K562 (cell line): ENCODE measurements at regions not wholly inside any gene's neighbourhood (a gene's known extent, or its start where the extent isn't known, plus 50 kb on each side); places are given as distances from the start of the nearest gene placed in this dataset.

Source experiments
- BRD9 ChIP-seq: fragments of 450-650 bp; IDR thresholded peaks from 2 replicates; pipeline ENCODE4 v1.6.1; 2018; ENCODE audit warnings: low read depth; ENCODE audit not compliant: partially characterized antibody
- ELF2 ChIP-seq: fragments of 250-450 bp; sonication (Bioruptor Pico); IDR thresholded peaks from 2 replicates; pipeline ENCODE4 v1.5.0; 2021; ENCODE audit warnings: mild to moderate bottlenecking
- NFIC ChIP-seq: fragments of 450-650 bp; IDR thresholded peaks from 2 replicates; pipeline ENCODE4 v1.6.1; 2017; ENCODE audit warnings: mild to moderate bottlenecking, inconsistent platforms
- SMAD1 ChIP-seq: fragments of 150-350 bp; IDR thresholded peaks from 2 replicates; pipeline ENCODE4 v1.6.1; 2014; ENCODE audit warnings: low read length, low read depth; ENCODE audit not compliant: partially characterized antibody
- ZBTB7A ChIP-seq: IDR thresholded peaks from 2 replicates; pipeline ENCODE4 v1.6.1; 2011; ENCODE audit warnings: low read depth, mild to moderate bottlenecking, low read length, moderate library complexity, borderline replicate concordance; ENCODE audit not compliant: control insufficient read depth
- TF ChIP-seq, protein P1 (sequence below): sonication (generic); formaldehyde crosslinking; IDR thresholded peaks from 2 replicates; pipeline ENCODE4 v1.8.0; 2023; ENCODE audit warnings: missing genetic modification reagents, mild to moderate bottlenecking, borderline replicate concordance
- TF ChIP-seq, protein P2 (sequence below), 2 experiments: IDR thresholded peaks in 1 of 2; conservative IDR thresholded peaks in 1 of 2; 2 replicates each; pipeline ENCODE4 v1.6.1; 2016; ENCODE audit warnings: low read depth in 2 of 2, mild to moderate bottlenecking in 1 of 2, missing compliant biosample characterization in 1 of 2, missing genetic modification characterization in 1 of 2, moderate library complexity in 1 of 2
- TF ChIP-seq, protein P3 (sequence below): fragments of 450-650 bp; IDR thresholded peaks from 2 replicates; pipeline ENCODE4 v1.6.1; 2016; ENCODE audit warnings: borderline replicate concordance

DNA sequence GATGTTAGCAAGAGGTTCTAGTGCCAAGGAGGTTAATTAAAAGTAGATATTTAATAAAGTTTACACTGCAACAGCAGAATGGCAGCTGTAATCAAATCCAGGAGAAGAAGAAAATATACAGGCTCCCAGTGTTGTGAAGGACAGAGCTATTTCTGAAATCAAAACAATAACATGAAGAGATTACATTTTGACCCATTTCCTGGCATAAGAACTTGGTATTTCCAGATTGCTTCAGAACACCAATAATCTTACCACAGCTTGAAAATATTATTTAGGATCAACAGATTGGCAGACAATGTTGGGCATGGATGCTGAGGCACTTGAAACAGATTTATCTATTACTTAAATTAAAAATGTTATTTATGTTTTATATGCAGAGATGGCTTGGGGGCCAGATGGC is 692.5 kb downstream of the KCNA4 start (continued):
- TF ChIP-seq, protein P1, sequence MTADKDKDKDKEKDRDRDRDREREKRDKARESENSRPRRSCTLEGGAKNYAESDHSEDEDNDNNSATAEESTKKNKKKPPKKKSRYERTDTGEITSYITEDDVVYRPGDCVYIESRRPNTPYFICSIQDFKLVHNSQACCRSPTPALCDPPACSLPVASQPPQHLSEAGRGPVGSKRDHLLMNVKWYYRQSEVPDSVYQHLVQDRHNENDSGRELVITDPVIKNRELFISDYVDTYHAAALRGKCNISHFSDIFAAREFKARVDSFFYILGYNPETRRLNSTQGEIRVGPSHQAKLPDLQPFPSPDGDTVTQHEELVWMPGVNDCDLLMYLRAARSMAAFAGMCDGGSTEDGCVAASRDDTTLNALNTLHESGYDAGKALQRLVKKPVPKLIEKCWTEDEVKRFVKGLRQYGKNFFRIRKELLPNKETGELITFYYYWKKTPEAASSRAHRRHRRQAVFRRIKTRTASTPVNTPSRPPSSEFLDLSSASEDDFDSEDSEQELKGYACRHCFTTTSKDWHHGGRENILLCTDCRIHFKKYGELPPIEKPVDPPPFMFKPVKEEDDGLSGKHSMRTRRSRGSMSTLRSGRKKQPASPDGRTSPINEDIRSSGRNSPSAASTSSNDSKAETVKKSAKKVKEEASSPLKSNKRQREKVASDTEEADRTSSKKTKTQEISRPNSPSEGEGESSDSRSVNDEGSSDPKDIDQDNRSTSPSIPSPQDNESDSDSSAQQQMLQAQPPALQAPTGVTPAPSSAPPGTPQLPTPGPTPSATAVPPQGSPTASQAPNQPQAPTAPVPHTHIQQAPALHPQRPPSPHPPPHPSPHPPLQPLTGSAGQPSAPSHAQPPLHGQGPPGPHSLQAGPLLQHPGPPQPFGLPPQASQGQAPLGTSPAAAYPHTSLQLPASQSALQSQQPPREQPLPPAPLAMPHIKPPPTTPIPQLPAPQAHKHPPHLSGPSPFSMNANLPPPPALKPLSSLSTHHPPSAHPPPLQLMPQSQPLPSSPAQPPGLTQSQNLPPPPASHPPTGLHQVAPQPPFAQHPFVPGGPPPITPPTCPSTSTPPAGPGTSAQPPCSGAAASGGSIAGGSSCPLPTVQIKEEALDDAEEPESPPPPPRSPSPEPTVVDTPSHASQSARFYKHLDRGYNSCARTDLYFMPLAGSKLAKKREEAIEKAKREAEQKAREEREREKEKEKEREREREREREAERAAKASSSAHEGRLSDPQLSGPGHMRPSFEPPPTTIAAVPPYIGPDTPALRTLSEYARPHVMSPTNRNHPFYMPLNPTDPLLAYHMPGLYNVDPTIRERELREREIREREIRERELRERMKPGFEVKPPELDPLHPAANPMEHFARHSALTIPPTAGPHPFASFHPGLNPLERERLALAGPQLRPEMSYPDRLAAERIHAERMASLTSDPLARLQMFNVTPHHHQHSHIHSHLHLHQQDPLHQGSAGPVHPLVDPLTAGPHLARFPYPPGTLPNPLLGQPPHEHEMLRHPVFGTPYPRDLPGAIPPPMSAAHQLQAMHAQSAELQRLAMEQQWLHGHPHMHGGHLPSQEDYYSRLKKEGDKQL (CRISPR knock-in tag), result no peak
- TF ChIP-seq ZBTB7A, result no peak
- no peak for TF ChIP-seq SMAD1
- TF ChIP-seq BRD9, result no peak
- no peak for TF ChIP-seq NFIC
- no peak for TF ChIP-seq ELF2 (CRISPR knock-in tag)
- TF ChIP-seq, protein P2, sequence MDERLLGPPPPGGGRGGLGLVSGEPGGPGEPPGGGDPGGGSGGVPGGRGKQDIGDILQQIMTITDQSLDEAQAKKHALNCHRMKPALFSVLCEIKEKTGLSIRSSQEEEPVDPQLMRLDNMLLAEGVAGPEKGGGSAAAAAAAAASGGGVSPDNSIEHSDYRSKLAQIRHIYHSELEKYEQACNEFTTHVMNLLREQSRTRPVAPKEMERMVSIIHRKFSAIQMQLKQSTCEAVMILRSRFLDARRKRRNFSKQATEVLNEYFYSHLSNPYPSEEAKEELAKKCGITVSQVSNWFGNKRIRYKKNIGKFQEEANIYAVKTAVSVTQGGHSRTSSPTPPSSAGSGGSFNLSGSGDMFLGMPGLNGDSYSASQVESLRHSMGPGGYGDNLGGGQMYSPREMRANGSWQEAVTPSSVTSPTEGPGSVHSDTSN (CRISPR knock-in tag; IDR thresholded peaks at IDR 0.05; ENCODE audit: low read depth), result no peak
- TF ChIP-seq, protein P2 (tag; conservative IDR thresholded peaks at IDR 0.05; ENCODE audit: low read depth), result no peak
- TF ChIP-seq, protein P3, sequence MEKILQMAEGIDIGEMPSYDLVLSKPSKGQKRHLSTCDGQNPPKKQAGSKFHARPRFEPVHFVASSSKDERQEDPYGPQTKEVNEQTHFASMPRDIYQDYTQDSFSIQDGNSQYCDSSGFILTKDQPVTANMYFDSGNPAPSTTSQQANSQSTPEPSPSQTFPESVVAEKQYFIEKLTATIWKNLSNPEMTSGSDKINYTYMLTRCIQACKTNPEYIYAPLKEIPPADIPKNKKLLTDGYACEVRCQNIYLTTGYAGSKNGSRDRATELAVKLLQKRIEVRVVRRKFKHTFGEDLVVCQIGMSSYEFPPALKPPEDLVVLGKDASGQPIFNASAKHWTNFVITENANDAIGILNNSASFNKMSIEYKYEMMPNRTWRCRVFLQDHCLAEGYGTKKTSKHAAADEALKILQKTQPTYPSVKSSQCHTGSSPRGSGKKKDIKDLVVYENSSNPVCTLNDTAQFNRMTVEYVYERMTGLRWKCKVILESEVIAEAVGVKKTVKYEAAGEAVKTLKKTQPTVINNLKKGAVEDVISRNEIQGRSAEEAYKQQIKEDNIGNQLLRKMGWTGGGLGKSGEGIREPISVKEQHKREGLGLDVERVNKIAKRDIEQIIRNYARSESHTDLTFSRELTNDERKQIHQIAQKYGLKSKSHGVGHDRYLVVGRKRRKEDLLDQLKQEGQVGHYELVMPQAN, result no peak
